ENCODE measurements at regions not wholly inside any gene's neighbourhood (a gene's known extent, or its start where the extent isn't known, plus 50 kb on each side); places are given as distances from the start of the nearest gene placed in this dataset.

DNA sequence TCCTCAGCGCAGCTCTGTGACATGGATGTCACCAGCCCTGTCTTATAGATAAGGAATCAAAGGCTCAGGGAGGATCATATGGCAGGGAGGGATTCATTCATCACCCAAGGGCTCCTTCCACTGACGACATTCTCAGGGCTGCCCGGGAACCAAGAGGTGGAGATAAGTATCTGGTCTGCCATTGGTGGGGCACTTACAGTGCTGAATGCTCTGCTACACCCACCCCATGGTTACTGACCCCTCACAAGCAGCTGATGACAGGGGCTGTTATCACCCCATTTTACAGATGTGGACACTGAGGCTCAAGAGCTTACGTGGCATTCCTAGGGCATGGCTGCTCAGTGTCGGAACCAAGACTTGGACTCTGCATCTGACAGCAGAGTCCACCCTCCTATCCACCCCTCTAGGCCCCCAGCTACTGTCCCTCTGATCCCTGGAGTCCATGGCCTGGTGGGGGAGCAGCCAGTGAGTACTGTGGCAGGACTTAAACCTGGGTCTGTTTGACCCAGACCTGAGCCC, 155.1 kb downstream of the PTPRU start:
- Histone ChIP-seq H3K27ac (no peak overlapping the region), H3K36me3 (no peaks in the 10 kb centered on the region), H3K9me3 (no peaks in the 10 kb centered on the region), H3K4me1 (no peaks in the 10 kb centered on the region), H3K4me3 (replicated peaks in 1 of 3) (no peak overlapping the region), H3K27me3 (no peaks in the 10 kb centered on the region)
- no peak for DNase-seq
- intact Hi-C loops (cut with DNase I), result loop anchor here (5.0 kb wide), 1 partner anchor 1016 kb away; no protein-coding TSS in a partner anchor
- 27 to 57% methylated on average over 4 to 5 of the region's 5 CpGs for WGBS, 2 donors
- TF ChIP-seq POLR2A (IDR thresholded peaks at IDR 0.05), result no peak
- TF ChIP-seq, protein P1, sequence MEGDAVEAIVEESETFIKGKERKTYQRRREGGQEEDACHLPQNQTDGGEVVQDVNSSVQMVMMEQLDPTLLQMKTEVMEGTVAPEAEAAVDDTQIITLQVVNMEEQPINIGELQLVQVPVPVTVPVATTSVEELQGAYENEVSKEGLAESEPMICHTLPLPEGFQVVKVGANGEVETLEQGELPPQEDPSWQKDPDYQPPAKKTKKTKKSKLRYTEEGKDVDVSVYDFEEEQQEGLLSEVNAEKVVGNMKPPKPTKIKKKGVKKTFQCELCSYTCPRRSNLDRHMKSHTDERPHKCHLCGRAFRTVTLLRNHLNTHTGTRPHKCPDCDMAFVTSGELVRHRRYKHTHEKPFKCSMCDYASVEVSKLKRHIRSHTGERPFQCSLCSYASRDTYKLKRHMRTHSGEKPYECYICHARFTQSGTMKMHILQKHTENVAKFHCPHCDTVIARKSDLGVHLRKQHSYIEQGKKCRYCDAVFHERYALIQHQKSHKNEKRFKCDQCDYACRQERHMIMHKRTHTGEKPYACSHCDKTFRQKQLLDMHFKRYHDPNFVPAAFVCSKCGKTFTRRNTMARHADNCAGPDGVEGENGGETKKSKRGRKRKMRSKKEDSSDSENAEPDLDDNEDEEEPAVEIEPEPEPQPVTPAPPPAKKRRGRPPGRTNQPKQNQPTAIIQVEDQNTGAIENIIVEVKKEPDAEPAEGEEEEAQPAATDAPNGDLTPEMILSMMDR (IDR thresholded peaks at IDR 0.05), result no peak

DNA sequence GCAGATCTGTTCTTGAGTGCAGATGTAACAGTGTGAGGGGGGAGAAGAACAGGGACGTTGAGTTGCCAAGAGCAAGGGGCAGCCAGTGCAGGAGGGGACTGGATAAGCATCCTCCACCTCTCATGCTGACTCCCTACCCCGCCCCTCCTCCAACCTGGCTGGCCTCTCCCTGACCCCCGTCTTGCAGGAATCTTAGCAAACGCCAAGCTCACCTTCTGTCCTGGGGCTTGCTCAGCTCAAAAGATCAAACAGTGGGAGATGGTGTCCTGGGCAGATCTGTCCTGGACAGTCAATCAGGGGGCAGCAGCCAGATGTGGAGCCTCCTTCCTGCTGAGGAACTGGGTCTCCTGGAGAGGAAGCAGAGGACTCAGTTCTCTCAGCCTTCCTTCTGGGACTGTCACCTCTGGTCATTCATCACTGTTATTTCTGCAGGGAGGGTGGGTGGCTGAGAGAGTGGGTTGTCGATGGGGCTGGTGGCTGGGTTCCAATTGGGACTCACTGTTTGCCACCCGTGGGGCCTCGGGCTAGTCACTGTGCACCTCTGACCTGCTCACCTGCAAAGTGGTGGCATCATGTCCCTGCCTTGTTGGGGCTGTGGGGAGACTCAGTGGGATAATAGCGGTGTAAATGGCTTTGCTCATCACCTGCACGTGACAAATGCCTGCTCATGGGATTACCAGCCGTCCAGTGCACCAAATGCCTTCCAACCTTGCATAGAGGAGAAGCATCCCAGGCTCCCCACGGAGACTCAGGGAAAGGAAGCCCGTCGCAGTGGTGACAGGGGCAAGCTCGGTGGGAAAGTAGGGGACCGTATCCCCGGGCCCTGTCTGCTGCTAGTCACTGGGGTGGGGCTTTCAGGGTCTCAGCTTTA, 154.4 kb downstream of the PTPRU start:
- 36 to 43% methylated on average over 13 to 14 of the region's 16 CpGs for WGBS, 2 donors
- Histone ChIP-seq H3K4me1 (no peaks in the 10 kb centered on the region), H3K27ac (no peak overlapping the region), H3K9me3 (no peaks in the 10 kb centered on the region), H3K27me3 (no peaks in the 10 kb centered on the region), H3K4me3 (replicated peaks in 1 of 3) (no peak overlapping the region), H3K36me3 (no peaks in the 10 kb centered on the region)
- intact Hi-C loops (cut with DNase I), result loop anchor here (5.0 kb wide), 1 partner anchor 1017 kb away; no protein-coding TSS in a partner anchor
- TF ChIP-seq, protein P1 (IDR thresholded peaks at IDR 0.05), result no peak
- no peak for TF ChIP-seq POLR2A (IDR thresholded peaks at IDR 0.05)
- no peak for DNase-seq

DNA sequence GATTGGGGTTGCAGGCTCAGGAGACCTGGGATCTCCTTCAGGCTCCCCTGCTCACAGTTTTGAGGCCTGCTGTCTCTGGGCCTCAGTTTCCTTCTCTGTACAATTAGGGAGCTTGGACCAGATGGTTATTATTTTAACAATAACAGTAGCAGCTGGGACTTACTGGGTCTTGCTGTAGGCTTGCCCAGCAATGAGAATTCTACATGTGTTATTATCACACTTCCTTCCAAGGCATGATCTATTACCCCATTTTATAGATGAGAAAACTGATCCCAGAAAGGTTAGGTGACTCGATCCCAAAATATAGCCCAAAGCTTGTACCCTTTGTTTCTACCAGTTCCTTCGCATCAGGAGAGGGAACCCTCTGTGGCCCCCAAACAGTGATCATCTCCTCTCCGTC, 153.8 kb downstream of the PTPRU start:
- H3K4me1 ChIP-seq, result no peaks in the 10 kb centered on the region
- H3K27me3 ChIP-seq, result no peaks in the 10 kb centered on the region
- no peak for TF ChIP-seq POLR2A (IDR thresholded peaks at IDR 0.05)
- TF ChIP-seq, protein P1 (IDR thresholded peaks at IDR 0.05), result no peak
- H3K4me3 ChIP-seq (replicated peaks in 1 of 3), result no peak overlapping the region
- intact Hi-C loops (cut with DNase I), result loop anchor here (5.0 kb wide), 1 partner anchor 1017 kb away; no protein-coding TSS in a partner anchor
- no peak for DNase-seq
- H3K36me3 ChIP-seq, result no peaks in the 10 kb centered on the region
- H3K9me3 ChIP-seq, result no peaks in the 10 kb centered on the region
- H3K27ac ChIP-seq, result no peak overlapping the region
- 45 to 59% methylated on average over 3 of the region's 3 CpGs for WGBS, 2 donors

DNA sequence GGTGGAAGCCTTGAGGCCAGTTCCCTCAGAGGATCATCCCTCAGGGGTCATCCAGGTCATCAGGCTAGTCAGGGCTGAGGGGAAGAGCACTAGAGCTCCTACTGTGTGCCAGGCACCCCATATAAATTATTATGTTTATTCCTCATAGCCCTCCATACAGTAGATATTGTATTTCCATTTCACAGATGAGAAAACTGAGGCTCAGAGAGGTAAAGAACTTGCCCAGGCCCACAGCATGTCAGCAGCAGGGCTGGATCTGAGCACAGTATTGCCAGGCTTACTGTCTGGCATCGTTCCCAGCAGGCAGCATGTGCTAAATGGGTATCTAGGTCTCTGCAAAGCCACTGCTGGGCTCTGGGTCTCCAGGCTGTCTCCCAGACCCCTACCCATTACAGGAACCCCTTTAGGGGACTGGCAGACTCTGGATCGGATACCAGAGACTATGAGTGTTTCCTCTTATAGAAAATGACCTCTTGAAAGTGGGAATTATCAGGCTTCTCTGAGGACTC, 153.3 kb downstream of the PTPRU start:
- no peak for DNase-seq
- Histone ChIP-seq H3K4me3 (replicated peaks in 1 of 3) (no peak overlapping the region), H3K36me3 (no peaks in the 10 kb centered on the region), H3K27ac (no peak overlapping the region), H3K4me1 (no peaks in the 10 kb centered on the region), H3K9me3 (no peaks in the 10 kb centered on the region), H3K27me3 (no peaks in the 10 kb centered on the region)
- 40% methylated on average over 2 of the region's 2 CpGs for WGBS, 2 donors
- intact Hi-C loops (cut with DNase I), result loop anchor here (5.0 kb wide), 1 partner anchor 1018 kb away; no protein-coding TSS in a partner anchor
- TF ChIP-seq, protein P1 (IDR thresholded peaks at IDR 0.05), result no peak
- TF ChIP-seq POLR2A (IDR thresholded peaks at IDR 0.05), result no peak

DNA sequence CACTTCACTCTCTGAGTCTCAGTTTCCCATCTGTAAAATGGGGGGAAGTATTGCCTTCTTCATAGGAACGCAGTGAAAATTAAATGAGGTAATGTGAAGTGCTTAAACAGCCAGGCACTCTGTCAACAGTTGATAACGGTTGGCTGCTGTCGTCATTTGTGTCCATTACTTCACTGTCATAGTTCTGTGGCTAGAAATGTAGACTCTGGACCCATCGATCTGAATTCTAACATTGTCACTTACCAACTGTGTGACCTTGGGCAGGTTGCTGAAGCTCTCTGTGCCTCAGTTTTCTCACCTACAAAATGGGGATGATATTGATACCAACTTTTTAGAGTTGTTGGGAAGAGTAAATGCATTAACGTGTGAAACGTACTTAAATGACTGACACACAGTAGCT, 152.6 kb downstream of the PTPRU start:
- TF ChIP-seq, protein P1 (IDR thresholded peaks at IDR 0.05), result no peak
- no peak for TF ChIP-seq POLR2A (IDR thresholded peaks at IDR 0.05)
- Histone ChIP-seq H3K9me3 (no peaks in the 10 kb centered on the region), H3K4me3 (replicated peaks in 1 of 3) (no peak overlapping the region), H3K27me3 (no peaks in the 10 kb centered on the region), H3K4me1 (no peaks in the 10 kb centered on the region), H3K36me3 (no peaks in the 10 kb centered on the region), H3K27ac (no peak overlapping the region)
- intact Hi-C loops (cut with DNase I), result no loop called here
- WGBS, 2 donors, result 78 to 81% methylated on average over 6 of the region's 6 CpGs
- no peak for DNase-seq

Data from thyroid gland (tissue), 4 donors.